LNCAP (cell line): ENCODE measurements at regions not wholly inside any gene's neighbourhood (a gene's known extent, or its start where the extent isn't known, plus 50 kb on each side); places are given as distances from the start of the nearest gene placed in this dataset.

Experiments used
- CTCF ChIP-seq: fragments of 450-650 bp; IDR thresholded peaks from 2 replicates; pipeline ENCODE4 v1.5.1; 2017; ENCODE audit warnings: mild to moderate bottlenecking

DNA sequence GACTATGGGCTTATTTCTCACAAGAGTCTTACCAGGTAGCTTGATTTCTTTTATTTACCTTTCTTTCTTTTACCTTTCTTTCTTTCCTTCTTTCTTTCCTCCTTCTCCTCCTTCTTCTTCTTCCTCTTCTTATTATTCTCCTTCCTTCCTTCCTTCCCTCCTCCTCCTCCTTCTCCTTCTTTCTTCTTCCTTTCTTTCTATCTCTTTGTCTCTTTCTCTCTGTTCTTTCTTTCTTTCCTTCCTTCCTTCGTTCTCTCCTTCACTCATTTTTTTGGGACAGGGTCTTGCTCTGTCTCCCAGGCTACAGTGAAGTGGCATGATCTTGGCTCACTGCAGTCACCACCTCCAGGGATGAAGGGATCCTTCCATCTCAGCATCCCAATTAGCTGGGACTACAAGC is 363.6 kb upstream of the MAF start:
- TF ChIP-seq CTCF = no peak

GRCh38 chr16:79962962-79963361 is 362.4 kb upstream of the MAF start:
- TF ChIP-seq CTCF = no peak

- no peak for TF ChIP-seq CTCF
Measured at GRCh38 chr16:79959226-79959625, 358.7 kb upstream of the MAF start.

- no peak for TF ChIP-seq CTCF
Measured at GRCh38 chr16:79954921-79955705, 354.6 kb upstream of the MAF start.

DNA sequence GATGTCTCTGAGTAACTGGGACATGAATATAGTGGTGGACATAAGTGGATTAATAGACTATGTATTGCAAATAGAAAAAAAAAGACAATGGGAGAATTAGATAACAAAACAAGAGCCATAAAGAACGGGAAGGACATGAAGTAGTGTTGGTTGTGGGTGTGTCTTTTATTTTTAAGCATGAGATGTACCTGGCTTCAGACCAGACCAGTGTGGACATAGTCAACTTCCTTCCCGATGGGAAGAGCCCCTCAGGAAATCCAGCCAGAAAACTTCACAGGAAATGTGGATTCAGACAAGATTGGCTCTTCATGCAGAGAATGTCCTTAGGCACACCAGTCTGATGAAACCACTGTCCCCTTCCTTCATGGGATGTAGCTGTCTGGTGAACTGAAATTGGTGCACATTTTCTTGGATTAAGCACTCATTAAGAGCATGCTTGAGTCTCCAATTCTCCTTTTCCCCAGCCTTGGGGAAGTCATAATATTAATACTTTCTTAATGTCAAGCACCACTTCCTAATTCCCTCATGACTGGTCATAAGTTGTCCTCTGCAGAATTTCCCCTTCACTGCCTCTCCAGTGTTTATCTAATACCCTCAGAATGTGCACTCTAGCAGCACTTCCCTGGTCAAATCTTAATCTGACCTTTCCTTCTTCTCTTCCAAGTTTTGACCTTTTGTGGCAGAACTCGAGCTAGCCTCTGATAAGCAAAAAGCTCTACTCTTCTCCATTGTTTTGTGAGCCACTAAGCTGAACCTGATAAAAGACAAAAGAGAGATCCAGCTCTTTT is 350.6 kb upstream of the MAF start:
- no peak for TF ChIP-seq CTCF

DNA sequence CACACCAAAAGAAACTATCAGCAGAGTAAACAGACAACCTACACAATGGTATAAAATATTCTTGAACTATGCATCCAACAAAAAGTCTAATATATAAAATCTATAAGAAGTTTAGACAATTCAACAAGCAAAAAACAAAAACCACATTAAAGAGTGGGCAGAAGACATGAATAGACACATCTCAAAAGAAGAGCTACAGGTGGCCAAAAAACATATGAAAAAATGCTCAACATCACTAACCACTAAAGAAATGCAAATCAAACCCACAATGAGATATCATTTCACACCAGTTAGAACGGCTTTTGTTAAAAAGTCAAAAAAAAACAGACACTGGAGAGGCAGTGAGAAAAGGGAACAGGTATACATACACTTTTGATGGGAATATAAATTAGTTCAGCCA is 348.9 kb upstream of the MAF start:
- no peak for TF ChIP-seq CTCF

GRCh38 chr16:79947771-79948170 is 347.2 kb upstream of the MAF start:
- no peak for TF ChIP-seq CTCF
